GM12892 (cell line): ENCODE measurements at regions not wholly inside any gene's neighbourhood (a gene's known extent, or its start where the extent isn't known, plus 50 kb on each side); places are given as distances from the start of the nearest gene placed in this dataset.

Experiments used
- POLR2A ChIP-seq: IDR thresholded peaks from 2 replicates; pipeline ENCODE4 v1.6.1; 2011; ENCODE audit warnings: low read depth, low read length, control low read depth
- POLR2AphosphoS5 ChIP-seq: IDR thresholded peaks from 2 replicates; pipeline ENCODE4 v1.6.1; 2011; ENCODE audit warnings: low read depth, low read length, control low read depth
- TAF1 ChIP-seq: IDR thresholded peaks from 2 replicates; pipeline ENCODE4 v1.6.1; 2011; ENCODE audit warnings: low read depth, mild to moderate bottlenecking, control low read depth, low read length, borderline replicate concordance

GRCh38 chr11:101342307-101342706 is 212.7 kb upstream of the PGR start:
- TF ChIP-seq POLR2AphosphoS5 (no peak), POLR2A (no peak), TAF1 (no peak)
